GM19023 (cell line): ENCODE measurements at regions not wholly inside any gene's neighbourhood (a gene's known extent, or its start where the extent isn't known, plus 50 kb on each side); places are given as distances from the start of the nearest gene placed in this dataset.

Source experiments
- ATAC-seq: cut with Tn5 transposase; IDR thresholded peaks from one replicate; pipeline ENCODE4 v1.9.1; 2021; ENCODE audit warnings: mild to moderate bottlenecking, moderate library complexity; ENCODE audit not compliant: unreplicated experiment

DNA sequence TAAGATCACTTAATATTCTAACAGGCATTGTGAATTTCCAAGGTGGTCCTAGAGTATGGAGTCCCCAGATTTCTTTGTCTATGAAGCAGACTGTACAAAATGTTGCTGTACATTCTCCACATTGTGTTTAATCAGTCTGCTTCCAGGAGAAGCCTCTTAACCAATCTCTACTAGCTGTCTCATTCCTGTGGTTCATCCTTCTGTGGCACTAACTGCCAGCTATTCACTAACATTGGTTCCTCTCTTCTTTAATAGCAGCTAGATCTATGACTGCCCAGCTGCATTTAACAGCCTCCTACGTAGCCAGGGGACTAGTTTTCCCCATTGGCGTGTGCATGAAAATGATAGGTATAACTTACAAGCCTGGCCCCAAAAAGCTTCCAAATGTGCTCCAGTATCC, 395.4 kb downstream of the SAMD5 start:
- ATAC-seq: no peak

DNA sequence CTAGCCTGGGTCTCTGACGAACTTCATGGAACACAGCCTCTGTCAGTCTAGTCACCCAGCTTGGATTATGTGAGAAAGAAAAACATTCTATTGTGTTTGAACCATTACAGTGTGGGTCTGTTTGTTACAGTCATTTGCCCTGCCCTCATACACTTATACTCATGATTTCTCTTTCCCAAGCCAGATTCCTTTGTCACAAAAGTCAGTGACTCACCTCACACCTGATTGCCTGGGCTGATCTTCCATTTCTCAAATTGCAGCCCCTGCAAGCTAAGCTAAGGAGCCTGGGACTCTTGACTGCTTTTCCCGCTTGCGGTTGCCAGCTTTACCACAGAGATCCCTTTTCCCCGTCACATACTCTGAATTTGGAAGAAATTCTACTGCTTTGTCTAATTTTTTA, 395.9 kb downstream of the SAMD5 start:
- no peak for ATAC-seq

DNA sequence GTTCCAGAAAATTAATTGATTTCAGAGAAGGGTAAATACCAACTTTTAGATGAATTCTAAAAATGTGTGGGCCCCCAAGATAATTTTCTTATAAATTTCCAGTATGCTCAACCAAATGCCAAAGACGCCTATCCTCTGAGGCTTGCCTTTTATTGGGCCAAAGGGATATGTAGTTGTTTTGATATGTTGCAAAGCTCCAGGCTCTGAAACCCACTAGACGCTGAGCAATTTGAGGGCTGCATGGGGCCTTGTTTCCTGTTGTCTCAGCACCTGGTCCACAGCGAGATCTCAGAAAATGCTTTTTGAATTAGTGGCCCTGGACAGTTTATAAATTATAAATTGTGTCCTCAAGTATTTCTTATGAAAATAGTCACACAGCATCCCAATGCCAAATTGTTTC, 397.2 kb downstream of the SAMD5 start:
- ATAC-seq: no peak

DNA sequence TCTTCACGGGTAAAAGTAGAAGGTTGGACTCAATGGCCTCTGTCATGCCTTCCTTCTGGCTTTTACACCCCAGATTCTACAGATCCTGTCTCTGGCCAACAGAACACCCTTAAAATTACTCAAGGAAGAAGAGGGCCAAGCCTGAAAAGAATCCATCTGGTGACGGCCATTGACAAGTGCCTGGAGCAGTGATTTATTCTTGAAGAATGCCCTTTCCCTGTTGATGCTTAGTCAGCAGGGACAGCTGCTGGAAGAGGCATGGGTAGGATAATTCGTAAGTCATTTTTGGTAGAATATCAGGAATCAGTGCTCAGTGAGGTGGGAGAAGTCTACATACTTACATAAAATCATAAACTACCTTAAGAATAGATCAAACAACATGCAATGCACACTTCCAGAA, 397.9 kb downstream of the SAMD5 start:
- ATAC-seq: no peak

DNA sequence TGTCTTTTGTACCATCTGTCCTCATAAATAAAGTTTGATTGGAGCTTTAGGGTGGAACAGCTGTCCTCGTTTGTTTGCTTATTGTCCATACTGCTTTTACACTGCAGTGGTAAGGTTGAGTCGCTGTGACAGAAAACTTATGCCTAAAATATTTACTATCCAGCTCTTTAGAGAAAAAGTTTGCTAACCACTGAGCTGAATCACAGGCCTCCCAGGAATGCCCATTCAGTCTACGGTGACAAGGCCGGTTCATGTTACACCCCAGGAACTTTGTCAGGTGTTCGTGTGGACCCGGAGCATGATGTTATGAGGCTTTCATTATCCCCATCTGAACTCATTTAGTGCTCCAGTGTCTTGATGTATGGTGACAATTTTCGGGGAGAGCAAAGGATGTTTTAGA, 401.1 kb downstream of the SAMD5 start:
- ATAC-seq: no peak

DNA sequence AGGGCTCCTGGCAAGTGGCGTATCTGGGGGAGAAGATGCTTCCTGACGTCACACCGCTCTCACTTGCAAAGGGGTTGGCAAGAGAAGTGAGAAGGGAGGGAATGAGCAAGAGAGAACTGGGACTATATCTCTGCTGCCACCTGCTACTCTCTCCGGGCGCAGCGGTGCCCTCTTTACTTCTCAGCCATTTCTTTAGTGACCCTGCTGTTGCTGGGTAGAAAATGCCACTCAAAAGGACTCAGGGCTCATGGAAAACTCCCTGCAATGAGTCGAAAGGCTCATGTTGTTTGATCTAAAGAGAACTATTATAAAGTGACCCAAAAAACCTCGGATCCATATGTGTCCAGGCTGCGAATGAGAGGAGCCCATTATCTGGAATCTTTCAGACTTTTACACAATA, 401.8 kb downstream of the SAMD5 start:
- no peak for ATAC-seq

DNA sequence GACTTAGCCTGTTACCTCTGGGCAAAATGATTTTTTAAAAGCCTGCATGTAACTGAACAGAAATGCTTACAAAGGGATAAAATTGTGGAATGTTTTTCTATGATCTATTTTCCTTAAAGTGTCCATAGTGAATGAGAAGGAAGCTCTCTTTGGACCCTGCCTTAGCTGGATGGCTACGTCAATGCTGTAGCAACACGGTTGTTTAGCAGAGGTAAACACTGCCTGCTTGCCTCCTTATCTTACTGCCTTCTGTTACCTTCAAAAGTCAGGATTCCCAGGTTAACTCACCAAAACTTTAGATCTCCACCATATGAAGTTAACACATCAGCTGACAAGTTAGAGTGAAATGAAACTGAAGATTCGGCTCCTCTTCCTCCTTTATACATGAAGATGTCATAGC, 402.6 kb downstream of the SAMD5 start:
- no peak for ATAC-seq

DNA sequence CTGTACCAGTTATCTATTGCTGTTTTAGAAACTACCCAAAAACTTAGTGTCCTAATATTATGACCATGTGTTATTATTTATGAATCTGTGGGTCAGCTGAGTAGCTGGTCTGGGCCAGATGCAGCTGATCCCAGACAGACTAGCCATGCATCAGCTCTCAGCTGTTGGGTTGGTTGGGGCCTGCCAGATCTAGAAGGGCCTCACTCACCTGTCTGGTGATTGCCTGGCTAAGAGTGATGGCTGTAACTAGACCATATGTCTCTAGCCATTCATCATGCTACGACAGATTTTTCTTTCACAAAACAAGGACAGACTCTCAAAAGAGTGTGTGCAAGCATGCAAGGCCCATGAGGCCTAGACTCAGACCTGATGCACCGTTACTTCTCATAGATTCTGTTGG, 403.2 kb downstream of the SAMD5 start:
- ATAC-seq: no peak

DNA sequence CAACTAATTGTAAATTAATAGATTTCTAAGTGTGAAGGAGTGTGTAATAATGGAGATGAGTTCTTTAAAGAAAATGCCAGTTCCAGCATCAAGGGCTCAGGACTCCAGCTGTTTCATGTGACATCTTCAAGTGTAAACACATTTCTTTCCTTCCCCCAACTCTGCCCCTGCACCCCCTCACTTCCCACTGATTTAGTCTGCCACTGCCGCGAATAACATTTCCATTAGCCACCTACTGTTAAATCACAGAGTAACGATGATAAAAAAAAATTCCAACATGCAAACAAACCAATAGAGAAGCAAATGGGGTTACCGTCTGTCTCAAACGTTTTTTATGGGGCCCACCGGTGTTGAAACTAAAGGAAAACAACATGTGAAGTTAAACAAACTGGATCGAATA, 414.3 kb downstream of the SAMD5 start:
- no peak for ATAC-seq

DNA sequence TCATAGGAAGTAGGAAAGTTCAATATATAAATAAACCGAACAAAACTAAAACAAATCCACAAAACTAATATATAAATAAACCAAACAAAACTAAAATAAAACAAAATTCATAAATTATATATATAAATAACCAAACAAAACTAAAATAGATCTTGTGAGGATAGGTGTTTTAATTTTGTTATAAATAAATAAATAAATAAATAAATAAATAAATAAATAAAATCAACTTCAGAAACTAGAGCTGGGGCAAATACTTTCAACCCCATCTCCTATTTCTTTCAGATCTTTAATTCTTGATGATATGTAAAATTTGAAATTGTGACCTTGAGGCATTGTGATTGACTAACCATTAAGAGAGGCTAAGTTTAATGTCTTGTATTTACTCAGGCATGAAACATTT, 416.1 kb downstream of the SAMD5 start:
- no peak for ATAC-seq

DNA sequence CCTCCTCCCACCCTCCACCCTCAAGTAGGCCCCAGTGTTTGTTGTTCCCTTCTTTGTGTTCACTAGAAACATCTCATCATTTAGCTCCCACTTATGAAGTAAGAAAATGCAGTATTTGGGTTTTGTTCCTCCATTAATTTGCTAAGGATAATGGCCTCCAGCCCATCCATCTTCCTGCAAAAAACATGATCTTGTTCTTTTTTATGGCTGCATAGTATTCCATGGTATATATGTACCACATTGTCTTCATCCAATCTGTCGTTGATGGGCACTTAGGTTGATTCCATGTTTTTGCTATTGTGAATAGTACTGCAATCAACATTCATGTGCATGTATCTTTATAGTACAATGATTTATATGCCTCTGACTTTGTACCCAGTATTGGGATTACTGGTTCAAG, 416.8 kb upstream of the SASH1 start:
- no peak for ATAC-seq

DNA sequence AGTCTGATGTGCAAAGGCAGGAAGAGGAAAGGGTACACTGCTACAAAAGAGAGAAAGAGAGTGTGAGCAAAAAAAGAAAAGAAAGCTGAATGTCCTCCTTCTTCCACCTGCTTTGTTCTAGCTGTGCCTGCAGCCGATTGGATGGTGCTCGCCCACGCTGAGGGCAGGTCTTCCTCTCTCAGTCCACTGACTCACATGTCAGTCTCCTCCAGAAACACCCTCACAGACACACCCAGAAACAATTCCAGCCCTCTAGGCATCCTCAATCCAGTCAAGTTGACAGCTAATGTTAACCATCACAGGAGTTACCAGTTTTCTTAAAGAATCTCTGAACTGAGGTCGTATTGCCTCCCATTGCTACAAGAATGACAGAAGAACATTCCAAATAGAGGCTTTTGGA, 411.9 kb upstream of the SASH1 start:
- ATAC-seq: no peak

DNA sequence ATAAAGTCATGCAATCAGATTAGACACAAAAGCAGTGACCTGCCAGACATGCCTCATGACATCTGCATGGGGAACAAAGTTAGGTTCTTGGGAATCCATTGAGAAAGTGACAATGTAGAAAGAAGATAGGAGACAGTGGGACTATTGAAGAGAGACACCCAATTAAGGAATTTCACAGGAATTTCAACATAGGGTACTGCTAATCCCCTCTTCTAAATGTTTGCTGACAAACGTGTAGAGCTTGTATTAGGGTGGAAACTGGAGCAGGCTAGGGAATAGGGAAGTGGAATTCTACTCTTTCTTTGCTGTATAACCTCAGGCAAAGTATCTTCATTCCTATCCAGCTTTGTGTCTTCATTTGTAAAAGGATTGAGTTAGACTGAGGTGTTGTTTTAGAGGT, 409.4 kb upstream of the SASH1 start:
- ATAC-seq: no peak

DNA sequence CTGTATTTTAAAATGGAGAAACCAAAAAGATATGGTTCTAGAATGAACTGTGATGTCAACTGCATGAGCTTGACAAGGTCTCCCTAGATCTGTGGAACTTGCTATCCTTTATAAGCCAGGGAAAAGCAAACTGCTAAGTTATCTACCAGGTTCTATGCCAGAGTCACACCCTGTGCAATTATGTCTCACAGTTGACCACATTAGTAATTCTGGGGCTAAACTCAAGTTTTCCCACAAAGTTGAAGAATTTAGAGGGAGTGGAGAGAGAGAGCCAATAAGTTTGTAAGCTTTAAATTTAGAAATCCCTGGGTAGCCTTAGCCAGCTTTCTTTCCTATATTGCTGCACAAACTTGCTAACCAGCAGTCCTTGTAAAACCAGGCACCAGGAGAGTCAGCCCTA, 407.0 kb upstream of the SASH1 start:
- ATAC-seq: no peak

DNA sequence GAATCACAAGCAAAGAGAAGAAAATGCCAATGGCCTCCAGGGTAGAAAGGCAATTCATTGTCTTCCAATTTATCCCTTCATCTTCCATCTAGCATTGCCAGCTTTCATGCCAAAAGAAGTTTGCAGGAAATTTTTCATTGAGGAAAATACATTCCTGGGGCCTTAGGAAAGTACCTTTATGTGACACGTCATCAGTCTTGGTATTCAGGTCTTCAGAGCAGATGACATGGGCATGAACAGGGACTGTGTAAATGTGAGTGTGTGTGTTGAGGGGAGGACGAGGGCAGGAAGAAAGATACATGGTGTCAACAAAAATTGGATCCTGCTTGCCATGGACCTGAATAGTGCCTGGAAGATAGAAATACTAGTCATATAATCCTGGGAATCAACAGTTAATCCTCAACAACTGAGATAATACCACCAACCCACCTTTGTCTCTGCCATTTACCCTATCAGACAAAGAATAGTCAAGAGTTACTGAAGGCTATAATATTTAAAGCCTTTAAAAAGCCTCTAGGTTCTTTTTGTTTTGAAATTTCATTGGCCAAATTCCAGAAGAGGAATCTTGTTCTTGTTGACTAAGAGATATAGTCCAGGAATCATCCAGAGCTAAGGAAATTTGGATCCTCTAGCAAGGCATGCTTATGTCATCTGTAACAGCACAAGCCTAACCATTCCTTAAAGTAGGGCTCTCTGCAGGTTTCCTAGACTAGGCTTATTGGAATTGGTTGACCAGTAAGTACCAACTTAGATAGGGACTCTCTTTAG, 405.8 kb upstream of the SASH1 start:
- ATAC-seq: no peak

DNA sequence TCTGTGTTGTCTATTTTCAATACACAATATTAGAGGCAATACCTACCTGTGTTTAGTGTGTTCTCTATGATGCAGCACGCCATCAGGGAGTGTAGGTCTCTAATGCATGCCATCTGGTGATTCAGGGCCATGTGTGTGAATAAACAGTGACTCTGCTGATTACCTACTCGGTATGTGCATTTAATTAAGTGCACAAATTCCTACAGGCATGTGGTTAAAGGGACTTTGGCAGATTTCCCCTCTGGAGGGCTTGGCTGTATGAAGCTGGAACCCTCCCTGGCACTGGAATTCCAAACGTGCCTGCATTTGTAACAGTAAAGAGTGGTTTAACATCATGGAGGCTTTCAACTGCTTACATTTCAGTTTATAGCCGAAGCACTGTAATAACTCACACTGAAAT, 401.5 kb upstream of the SASH1 start:
- no peak for ATAC-seq

DNA sequence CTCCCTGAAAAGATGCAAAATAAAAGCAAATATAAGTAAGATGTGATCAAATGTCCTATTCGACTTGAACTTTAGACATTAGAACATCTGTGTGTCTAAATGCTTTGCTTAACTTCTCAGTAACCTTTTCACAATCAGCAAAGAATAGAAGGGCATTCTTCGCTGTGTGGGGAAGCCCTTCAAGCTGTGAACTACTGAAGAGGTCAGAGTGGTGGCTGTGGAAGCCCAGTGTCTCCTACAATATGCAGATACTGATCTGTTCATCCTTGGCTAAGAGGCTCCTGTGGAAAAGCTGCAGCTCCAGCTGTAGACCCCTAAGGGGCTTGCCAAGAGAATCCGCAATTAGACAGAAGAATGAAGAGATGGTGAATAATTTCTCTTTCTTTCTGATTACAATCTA, 400.3 kb upstream of the SASH1 start:
- ATAC-seq: no peak

DNA sequence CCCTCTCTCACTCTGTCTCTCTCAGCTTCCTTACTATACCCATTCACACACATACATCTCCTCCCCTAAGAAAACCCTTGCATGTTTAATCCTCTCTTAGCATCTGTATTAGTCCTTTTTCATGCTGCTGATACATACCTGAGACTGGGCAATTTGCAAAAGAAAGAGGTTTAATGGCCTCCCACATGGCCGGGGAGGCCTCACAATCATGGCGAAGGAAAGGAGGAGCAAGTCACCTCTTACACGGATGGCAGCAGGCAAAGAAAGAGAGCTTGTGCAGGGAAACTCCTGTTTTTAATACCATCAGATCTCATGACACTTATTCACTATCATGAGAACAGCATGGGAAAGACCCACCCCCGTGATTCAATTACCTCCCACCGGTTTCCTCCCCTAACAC, 398.5 kb upstream of the SASH1 start:
- ATAC-seq: no peak

DNA sequence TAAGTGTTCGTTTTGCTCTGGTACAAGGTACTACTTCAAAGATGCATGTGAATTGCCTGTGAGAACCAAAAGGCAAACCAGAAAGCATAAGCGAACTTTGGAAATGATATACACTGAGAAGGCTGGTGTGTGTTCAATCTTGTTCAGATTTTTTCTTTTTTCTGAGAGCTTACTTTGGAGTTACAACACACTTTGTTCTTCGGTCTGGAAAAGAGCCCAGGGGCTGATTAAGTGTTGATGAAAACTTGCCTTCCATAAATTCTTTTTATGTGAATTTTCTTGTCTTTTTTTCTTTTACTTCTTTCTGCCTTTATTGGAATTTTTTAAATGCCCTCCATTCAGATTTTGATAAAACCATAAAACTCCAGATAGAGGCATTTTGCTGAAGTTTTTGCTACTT, 395.1 kb upstream of the SASH1 start:
- ATAC-seq: no peak

DNA sequence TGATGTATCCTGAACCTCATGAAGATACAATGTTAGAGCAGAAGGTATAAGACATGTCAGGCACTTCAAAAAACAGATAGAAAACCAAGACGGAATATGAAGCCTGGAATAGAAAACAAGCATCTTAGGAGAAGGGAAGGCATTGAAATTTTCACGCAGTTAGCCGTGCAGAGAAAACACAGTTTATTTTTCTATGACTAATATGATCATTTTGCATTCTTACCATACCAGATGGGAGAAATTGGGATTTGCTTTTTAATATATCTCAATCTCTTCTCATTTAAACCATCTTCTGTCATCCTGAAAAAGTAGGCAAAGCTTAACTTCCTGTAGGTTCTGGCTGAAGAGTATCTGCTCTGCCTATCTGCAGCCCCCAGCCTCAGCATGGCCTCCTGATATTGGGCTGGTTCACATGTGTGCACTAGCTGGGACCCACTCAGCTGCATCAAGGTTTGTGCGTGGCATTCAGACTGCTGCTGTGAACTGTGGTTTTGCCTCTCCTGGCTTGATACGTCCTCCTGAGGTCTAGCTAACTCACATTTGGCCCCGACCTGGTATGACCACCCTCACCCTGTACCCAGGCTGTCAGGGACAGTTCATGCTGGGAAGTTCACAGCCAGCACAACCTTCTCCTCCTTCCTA, 392.5 kb upstream of the SASH1 start:
- no peak for ATAC-seq

DNA sequence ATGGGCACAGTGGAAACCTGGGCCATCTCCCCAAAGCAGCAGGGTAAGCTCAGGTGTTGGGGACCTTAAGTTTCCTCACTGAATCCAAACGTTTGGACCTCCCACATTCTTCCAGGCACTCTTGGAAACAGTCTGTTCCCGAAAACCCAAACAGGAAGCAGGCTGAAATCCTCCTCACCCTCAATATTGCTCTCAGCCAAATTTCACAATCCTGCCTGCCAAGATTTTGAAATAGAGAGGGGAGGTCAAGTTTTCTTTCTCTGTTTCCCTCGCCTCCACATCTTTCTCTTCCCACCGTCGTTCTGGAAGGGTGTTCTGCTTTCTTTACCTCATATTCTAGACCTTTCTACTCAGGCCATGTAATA, 392.0 kb upstream of the SASH1 start:
- no peak for ATAC-seq

DNA sequence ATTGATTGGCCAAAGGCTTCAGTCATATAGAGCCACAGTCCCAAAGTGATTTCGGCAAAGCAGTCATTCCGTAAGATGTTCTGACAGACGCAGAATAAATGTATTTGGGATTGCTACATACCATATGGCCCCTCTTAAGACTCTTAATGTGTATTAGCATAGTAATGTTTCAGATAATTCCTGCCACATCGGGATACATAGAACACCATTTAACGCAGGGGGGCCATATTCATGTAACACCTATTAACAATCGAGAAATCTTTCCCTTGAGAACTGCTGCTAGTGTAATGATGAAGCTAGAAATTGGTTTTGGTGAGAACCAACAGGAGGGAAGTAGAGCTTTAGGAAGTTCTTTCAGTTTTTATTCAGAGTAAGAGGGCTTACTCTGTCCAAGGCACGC, 390.9 kb upstream of the SASH1 start:
- ATAC-seq: no peak

DNA sequence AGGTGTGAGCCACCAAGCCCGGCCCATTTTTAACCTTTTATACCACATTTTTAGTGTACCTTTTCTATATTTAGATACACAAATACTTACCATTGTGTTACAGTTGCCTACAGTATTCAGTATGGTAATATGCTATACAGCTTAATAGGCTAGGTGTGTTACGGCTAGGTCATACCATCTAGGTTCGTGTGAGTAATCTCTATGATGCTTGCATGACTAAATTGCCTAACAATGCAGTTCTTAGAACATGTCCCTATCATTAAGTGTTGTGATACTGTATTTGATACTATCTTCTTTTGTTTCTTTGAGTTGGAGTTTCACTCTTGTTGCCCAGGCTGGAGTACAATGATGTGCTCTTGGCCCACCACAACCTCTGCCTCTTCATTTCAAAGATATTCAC, 387.7 kb upstream of the SASH1 start:
- ATAC-seq: no peak
